Fibroblast of lung (primary cell): ENCODE measurements at regions not wholly inside any gene's neighbourhood (a gene's known extent, or its start where the extent isn't known, plus 50 kb on each side); places are given as distances from the start of the nearest gene placed in this dataset.

Experiments
- EZH2 ChIP-seq: IDR thresholded peaks from 2 replicates; pipeline ENCODE4 v1.5.1; 2012; ENCODE audit warnings: low read length, control low read depth, mild to moderate bottlenecking; ENCODE audit errors: missing control alignments
- TF ChIP-seq, protein P1 (sequence below), 2 donors: IDR thresholded peaks in 1 of 2; conservative IDR thresholded peaks in 1 of 2; 1 replicate in 1 of 2; 2 replicates in 1 of 2; pipeline ENCODE4 v1.5.1; 2011 to 2012; ENCODE audit warnings: low read length in 2 of 2, control low read depth in 1 of 2, inconsistent platforms in 1 of 2, low read depth in 1 of 2, mild to moderate bottlenecking in 1 of 2

DNA sequence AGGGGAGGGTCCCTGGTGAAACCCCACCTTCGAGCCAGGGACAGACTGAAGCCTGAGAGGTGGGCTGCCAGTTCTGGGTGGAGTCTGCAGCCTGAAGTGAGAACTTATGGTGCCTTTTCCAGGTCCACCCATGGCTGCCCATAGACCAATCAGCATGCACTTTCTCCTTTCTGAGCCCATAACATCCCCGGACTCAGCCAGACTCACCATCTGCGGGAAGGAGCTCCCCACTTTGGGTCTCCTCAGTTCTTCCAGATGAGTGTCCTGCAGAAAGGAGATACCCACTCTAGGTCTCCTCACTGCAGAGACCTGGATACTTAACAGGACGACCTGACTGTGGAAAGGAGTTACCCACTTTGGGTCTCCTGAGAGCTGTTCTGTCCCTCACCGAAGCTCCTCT, 1673.4 kb upstream of the TMEFF2 start:
- TF ChIP-seq, protein P1, sequence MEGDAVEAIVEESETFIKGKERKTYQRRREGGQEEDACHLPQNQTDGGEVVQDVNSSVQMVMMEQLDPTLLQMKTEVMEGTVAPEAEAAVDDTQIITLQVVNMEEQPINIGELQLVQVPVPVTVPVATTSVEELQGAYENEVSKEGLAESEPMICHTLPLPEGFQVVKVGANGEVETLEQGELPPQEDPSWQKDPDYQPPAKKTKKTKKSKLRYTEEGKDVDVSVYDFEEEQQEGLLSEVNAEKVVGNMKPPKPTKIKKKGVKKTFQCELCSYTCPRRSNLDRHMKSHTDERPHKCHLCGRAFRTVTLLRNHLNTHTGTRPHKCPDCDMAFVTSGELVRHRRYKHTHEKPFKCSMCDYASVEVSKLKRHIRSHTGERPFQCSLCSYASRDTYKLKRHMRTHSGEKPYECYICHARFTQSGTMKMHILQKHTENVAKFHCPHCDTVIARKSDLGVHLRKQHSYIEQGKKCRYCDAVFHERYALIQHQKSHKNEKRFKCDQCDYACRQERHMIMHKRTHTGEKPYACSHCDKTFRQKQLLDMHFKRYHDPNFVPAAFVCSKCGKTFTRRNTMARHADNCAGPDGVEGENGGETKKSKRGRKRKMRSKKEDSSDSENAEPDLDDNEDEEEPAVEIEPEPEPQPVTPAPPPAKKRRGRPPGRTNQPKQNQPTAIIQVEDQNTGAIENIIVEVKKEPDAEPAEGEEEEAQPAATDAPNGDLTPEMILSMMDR (conservative IDR thresholded peaks at IDR 0.05 in 1 of 2, IDR thresholded peaks at IDR 0.05 in 1 of 2; ENCODE audit: low read depth in 1 of 2, low read length in 2 of 2), result no peak
- TF ChIP-seq EZH2, result no peak
